ENCODE measurements at regions not wholly inside any gene's neighbourhood (a gene's known extent, or its start where the extent isn't known, plus 50 kb on each side); places are given as distances from the start of the nearest gene placed in this dataset.

GRCh38 chr13:103634066-103634465 is 567.8 kb upstream of the SLC10A2 start:
- DNase-seq = no peak
- Histone ChIP-seq H3K9me3 (no peaks in the 10 kb centered on the region), H3K4me1 (no peaks in the 10 kb centered on the region), H3K4me3 (no peak overlapping the region), H3K27ac (no peak overlapping the region), H3K36me3 (no peaks in the 10 kb centered on the region), H3K27me3 (no peaks in the 10 kb centered on the region)
- intact Hi-C loops (cut with DNase I; ENCODE audit: low total_unique reads) = no loop called here
- no peak for TF ChIP-seq POLR2A (IDR thresholded peaks at IDR 0.05)
- TF ChIP-seq CTCF (IDR thresholded peaks at IDR 0.05) = no peak

GRCh38 chr13:103625194-103625593 is 559.0 kb upstream of the SLC10A2 start:
- H3K27me3 ChIP-seq = no peaks in the 10 kb centered on the region
- no peak overlapping the region for H3K4me3 ChIP-seq
- H3K9me3 ChIP-seq = no peaks in the 10 kb centered on the region
- TF ChIP-seq CTCF (IDR thresholded peaks at IDR 0.05) (no peak), POLR2A (IDR thresholded peaks at IDR 0.05) (no peak)
- H3K36me3 ChIP-seq = no peaks in the 10 kb centered on the region
- intact Hi-C loops (cut with DNase I; ENCODE audit: low total_unique reads) = no loop called here
- no peak for DNase-seq
- H3K27ac ChIP-seq = no peak overlapping the region
- H3K4me1 ChIP-seq = no peaks in the 10 kb centered on the region

- H3K9me3 ChIP-seq = no peaks in the 10 kb centered on the region
- H3K36me3 ChIP-seq = no peaks in the 10 kb centered on the region
- intact Hi-C loops (cut with DNase I; ENCODE audit: low total_unique reads) = no loop called here
- no peak for TF ChIP-seq POLR2A (IDR thresholded peaks at IDR 0.05)
- TF ChIP-seq CTCF (IDR thresholded peaks at IDR 0.05) = no peak
- no peak overlapping the region for H3K4me3 ChIP-seq
- no peak overlapping the region for H3K27ac ChIP-seq
- no peak for DNase-seq
- H3K27me3 ChIP-seq = no peaks in the 10 kb centered on the region
- no peaks in the 10 kb centered on the region for H3K4me1 ChIP-seq
These were observed 551.9 kb upstream of the SLC10A2 start for GRCh38 chr13:103618151-103618550.

GRCh38 chr13:103615771-103616170 is 549.6 kb upstream of the SLC10A2 start:
- Histone ChIP-seq H3K27ac (no peak overlapping the region), H3K36me3 (no peaks in the 10 kb centered on the region), H3K4me3 (no peak overlapping the region), H3K4me1 (no peaks in the 10 kb centered on the region), H3K27me3 (no peaks in the 10 kb centered on the region), H3K9me3 (no peaks in the 10 kb centered on the region)
- DNase-seq = no peak
- intact Hi-C loops (cut with DNase I; ENCODE audit: low total_unique reads) = no loop called here
- no peak for TF ChIP-seq CTCF (IDR thresholded peaks at IDR 0.05)
- TF ChIP-seq POLR2A (IDR thresholded peaks at IDR 0.05) = no peak

GRCh38 chr13:103614761-103615160 is 548.5 kb upstream of the SLC10A2 start:
- H3K4me1 ChIP-seq = no peaks in the 10 kb centered on the region
- intact Hi-C loops (cut with DNase I; ENCODE audit: low total_unique reads) = no loop called here
- H3K9me3 ChIP-seq = no peaks in the 10 kb centered on the region
- no peak for DNase-seq
- TF ChIP-seq POLR2A (IDR thresholded peaks at IDR 0.05) (no peak), CTCF (IDR thresholded peaks at IDR 0.05) (no peak)
- H3K27ac ChIP-seq = no peak overlapping the region
- no peak overlapping the region for H3K4me3 ChIP-seq
- no peaks in the 10 kb centered on the region for H3K27me3 ChIP-seq
- no peaks in the 10 kb centered on the region for H3K36me3 ChIP-seq
